ENCODE measurements at regions not wholly inside any gene's neighbourhood (a gene's known extent, or its start where the extent isn't known, plus 50 kb on each side); places are given as distances from the start of the nearest gene placed in this dataset.

DNA sequence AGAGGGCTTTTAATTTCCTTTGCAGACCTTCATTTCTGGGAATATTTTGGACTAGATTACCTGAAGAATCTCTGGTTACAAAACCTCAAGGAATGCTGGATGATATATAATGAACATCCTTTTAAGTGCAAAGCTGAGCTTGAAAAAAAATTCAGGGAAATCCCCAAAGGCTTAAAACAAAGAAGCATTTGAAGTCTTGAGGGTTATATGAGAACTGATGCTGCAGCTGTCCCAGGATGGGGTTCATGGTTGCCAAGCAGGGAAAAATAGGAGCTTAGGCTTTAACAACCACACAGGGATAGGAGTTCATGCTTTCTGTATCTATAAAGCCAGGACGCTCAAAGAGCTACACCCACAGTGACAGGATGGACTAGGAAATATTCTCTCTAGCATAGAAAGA, 150.4 kb upstream of the IRX5 start:
- TF ChIP-seq, protein P1, sequence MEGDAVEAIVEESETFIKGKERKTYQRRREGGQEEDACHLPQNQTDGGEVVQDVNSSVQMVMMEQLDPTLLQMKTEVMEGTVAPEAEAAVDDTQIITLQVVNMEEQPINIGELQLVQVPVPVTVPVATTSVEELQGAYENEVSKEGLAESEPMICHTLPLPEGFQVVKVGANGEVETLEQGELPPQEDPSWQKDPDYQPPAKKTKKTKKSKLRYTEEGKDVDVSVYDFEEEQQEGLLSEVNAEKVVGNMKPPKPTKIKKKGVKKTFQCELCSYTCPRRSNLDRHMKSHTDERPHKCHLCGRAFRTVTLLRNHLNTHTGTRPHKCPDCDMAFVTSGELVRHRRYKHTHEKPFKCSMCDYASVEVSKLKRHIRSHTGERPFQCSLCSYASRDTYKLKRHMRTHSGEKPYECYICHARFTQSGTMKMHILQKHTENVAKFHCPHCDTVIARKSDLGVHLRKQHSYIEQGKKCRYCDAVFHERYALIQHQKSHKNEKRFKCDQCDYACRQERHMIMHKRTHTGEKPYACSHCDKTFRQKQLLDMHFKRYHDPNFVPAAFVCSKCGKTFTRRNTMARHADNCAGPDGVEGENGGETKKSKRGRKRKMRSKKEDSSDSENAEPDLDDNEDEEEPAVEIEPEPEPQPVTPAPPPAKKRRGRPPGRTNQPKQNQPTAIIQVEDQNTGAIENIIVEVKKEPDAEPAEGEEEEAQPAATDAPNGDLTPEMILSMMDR (conservative IDR thresholded peaks at IDR 0.05 in 1 of 2, IDR thresholded peaks at IDR 0.05 in 1 of 2; ENCODE audit: extremely low read depth in 1 of 2, insufficient read depth in 1 of 2, low read depth in 1 of 2, low read length in 2 of 2): no peak
- TF ChIP-seq EZH2 (IDR thresholded peaks at IDR 0.05; ENCODE audit: borderline replicate concordance, low read length): no peak
